Activated T-helper 2 cell treated with anti-CD3 and anti-CD28 coated beads, Interferon-gamma antibody, Interleukin-2, Interleukin-4, amounts not matched to agents 10 μg/mL and 5 μg/mL and 100 μg/mL, durations not matched to agents 14 hours and 24 hours and 36 hours (primary cell): ENCODE measurements at regions not wholly inside any gene's neighbourhood (a gene's known extent, or its start where the extent isn't known, plus 50 kb on each side); places are given as distances from the start of the nearest gene placed in this dataset.
"Not testable (repeated sequence)": the region's sequence is repeated elsewhere in the genome, so short reads cannot be mapped to it uniquely, and the experiment has no call there.

Experiments
- DNase-seq: peaks from one replicate; pipeline ENCODE4 v3.0.0; 2021; ENCODE audit warnings: low spot score
- H3K27ac Mint-ChIP-seq: one replicate; pipeline ENCODE4 v1.8.0; 2021; ENCODE audit warnings: mixed read lengths
- H3K27me3 Mint-ChIP-seq: one replicate; pipeline ENCODE4 v1.8.0; 2021; ENCODE audit warnings: low read depth, mixed read lengths
- H3K36me3 Mint-ChIP-seq: one replicate; pipeline ENCODE4 v1.8.0; 2021; ENCODE audit warnings: low read depth, mixed read lengths
- H3K4me1 Mint-ChIP-seq: one replicate; pipeline ENCODE4 v1.8.0; 2021; ENCODE audit warnings: low read depth, mixed read lengths
- H3K4me3 Mint-ChIP-seq: one replicate; pipeline ENCODE4 v1.8.0; 2021; ENCODE audit warnings: low read depth, mild to moderate bottlenecking, moderate library complexity, mixed read lengths
- H3K9me3 Mint-ChIP-seq: one replicate; pipeline ENCODE4 v1.8.0; 2021; ENCODE audit warnings: mixed read lengths
- intact Hi-C: fragments of 100-400 bp; cut with micrococcal nuclease; formaldehyde crosslinking; loops from one replicate; pipeline ENCODE4 v1.15.1; 2023

DNA sequence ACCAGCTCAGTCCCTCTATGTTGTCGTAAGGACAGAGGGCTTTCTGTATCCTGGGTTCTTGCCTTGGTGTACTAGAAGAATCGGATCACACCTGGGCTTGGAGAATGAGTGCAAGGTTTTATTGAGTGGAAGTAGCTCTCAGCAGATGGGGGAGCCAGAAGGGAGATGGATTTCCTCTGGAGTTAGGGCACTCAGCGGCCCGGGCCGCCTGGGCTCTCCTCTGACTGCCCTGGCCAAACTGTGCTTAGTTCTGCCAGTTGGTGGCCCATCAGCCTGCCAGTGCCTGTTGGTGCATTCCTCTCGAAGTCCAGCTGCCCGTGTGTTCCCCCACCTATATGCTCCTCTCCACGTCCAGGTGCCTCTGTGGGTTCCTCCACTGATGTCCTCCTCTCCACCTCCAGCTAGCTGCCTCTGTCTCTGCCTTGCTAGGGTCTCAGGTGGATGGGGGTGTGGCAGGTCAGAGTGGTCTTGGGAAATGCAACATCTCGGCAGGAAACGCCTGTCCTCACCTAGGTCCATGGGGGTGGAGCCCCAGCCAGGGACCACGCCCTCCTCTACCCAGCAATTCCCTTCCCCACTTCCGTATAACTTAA lies 148.6 kb downstream of the PPP1R3A start:
- Mint-ChIP-seq H3K36me3 (no peaks in the 10 kb centered on the region), H3K27me3 (no peaks in the 10 kb centered on the region), H3K9me3 (no peaks in the 10 kb centered on the region), H3K4me3 (no peak overlapping the region), H3K27ac (no peak overlapping the region), H3K4me1 (no peaks in the 10 kb centered on the region)
- no peak for DNase-seq
- intact Hi-C loops: no loop called here

GRCh38 chr7:113768387-113768786 lies 150.4 kb downstream of the PPP1R3A start:
- Mint-ChIP-seq H3K4me1 (no peaks in the 10 kb centered on the region), H3K36me3 (no peaks in the 10 kb centered on the region), H3K9me3 (no peaks in the 10 kb centered on the region), H3K27me3 (no peaks in the 10 kb centered on the region), H3K27ac (no peak overlapping the region), H3K4me3 (no peak overlapping the region)
- no peak for DNase-seq
- intact Hi-C loops: no loop called here

DNA sequence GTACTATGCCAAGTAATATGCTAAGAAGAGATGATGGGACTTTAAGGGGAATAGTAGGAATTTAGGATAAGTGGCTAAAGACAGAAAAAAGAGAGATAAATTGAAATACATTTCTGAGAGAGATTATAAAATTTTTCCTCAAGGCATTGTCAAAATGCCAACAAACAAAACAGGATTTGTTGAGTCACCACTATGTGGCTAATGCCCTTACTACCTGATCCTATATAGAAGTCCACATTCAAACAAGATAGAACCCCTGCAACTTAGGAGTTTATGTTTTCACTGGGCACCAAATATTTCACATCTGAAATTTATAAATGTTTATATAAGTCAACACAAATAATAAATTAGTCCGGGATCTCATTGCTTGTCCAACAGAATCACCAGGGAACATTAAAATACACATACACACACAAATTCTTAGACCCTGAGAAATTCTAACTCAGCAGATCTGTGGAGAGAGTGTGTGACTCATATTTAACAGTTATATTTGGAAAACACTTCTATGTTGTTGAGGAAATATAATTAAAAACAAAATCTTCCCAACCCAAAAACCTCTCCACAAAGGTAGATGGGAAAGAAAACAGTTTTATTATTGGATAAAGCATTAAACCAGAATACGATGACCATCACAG lies 154.3 kb downstream of the PPP1R3A start:
- no peaks in the 10 kb centered on the region for H3K36me3 Mint-ChIP-seq
- H3K4me3 Mint-ChIP-seq: no peak overlapping the region
- H3K27ac Mint-ChIP-seq: no peak overlapping the region
- no peaks in the 10 kb centered on the region for H3K27me3 Mint-ChIP-seq
- intact Hi-C loops: no loop called here
- no peak for DNase-seq
- no peaks in the 10 kb centered on the region for H3K9me3 Mint-ChIP-seq
- no peaks in the 10 kb centered on the region for H3K4me1 Mint-ChIP-seq

DNA sequence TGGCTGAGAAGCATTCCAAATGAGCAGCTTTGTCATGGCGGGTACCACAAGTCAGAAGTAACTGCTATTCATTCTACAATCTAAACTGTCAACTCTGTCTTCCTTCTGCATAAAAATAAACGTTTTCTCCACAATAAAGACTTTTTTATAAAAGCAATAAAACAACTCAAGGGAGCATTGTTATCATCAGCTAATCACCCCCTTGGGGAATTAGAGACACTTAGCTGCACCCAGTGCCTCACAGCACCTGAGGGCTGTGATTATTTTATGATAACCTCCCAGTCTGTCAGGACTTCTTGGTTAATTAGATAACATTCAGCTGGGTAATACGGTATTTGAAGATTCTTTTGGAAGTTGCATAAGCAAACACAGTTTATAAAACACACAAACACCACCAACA lies 155.6 kb downstream of the PPP1R3A start:
- DNase-seq: no peak
- no peak overlapping the region for H3K27ac Mint-ChIP-seq
- intact Hi-C loops: no loop called here
- H3K4me1 Mint-ChIP-seq: no peaks in the 10 kb centered on the region
- no peaks in the 10 kb centered on the region for H3K36me3 Mint-ChIP-seq
- H3K27me3 Mint-ChIP-seq: no peaks in the 10 kb centered on the region
- no peak overlapping the region for H3K4me3 Mint-ChIP-seq
- no peaks in the 10 kb centered on the region for H3K9me3 Mint-ChIP-seq

GRCh38 chr7:113756250-113756649 lies 162.6 kb downstream of the PPP1R3A start:
- intact Hi-C loops: no loop called here
- no peak overlapping the region for H3K4me3 Mint-ChIP-seq
- H3K4me1 Mint-ChIP-seq: no peaks in the 10 kb centered on the region
- H3K36me3 Mint-ChIP-seq: no peaks in the 10 kb centered on the region
- H3K27ac Mint-ChIP-seq: no peak overlapping the region
- H3K27me3 Mint-ChIP-seq: no peaks in the 10 kb centered on the region
- DNase-seq: no peak
- peaks cover 7% of the 10 kb centered on the region for H3K9me3 Mint-ChIP-seq

DNA sequence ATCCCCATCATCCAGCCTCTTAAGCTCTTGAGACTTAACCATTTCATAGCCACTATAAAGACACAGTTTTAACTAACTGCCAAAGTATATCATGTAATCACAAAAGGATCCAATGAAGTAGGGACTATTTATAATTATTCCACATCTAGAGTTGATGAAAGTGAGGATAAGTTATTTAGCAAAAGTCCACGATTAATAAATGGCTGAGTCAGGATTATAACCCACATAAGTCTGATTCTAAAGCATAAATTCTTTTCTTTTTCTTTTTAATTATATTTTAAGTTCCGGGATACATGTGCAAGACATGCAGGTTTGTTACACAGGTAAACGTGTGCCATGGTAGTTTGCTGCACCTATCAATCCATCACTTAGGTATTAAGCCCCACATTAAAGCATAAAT lies 166.1 kb downstream of the PPP1R3A start:
- Mint-ChIP-seq H3K27ac (no peak overlapping the region), H3K4me1 (no peaks in the 10 kb centered on the region), H3K9me3 (peaks cover 6% of the 10 kb centered on the region), H3K4me3 (no peak overlapping the region), H3K27me3 (no peaks in the 10 kb centered on the region), H3K36me3 (no peaks in the 10 kb centered on the region)
- intact Hi-C loops: no loop called here
- no peak for DNase-seq

DNA sequence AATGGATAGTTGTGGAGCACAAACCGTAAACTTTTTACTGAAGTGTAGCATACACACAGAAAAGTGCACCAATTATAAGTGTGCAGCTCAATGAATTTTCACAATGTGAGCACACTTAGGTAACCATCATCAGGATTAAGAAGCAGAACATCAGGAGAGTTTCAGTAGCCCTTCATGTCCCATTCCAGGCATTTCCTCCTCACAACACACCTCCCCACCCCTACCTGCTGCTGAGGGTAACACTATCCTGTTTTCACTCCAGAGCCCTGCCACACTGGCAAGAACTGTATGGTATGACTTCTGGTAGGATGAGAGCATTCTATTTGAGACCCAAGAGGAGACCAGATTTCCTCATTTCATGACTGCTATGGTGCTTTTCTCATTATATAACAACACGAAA lies 166.5 kb downstream of the PPP1R3A start:
- no peaks in the 10 kb centered on the region for H3K27me3 Mint-ChIP-seq
- no peaks in the 10 kb centered on the region for H3K36me3 Mint-ChIP-seq
- H3K27ac Mint-ChIP-seq: no peak overlapping the region
- intact Hi-C loops: no loop called here
- H3K9me3 Mint-ChIP-seq: peaks cover 2% of the 10 kb centered on the region
- no peak overlapping the region for H3K4me3 Mint-ChIP-seq
- DNase-seq: no peak
- no peaks in the 10 kb centered on the region for H3K4me1 Mint-ChIP-seq

GRCh38 chr7:113751547-113751946 lies 167.3 kb downstream of the PPP1R3A start:
- no peak overlapping the region for H3K27ac Mint-ChIP-seq
- no peaks in the 10 kb centered on the region for H3K9me3 Mint-ChIP-seq
- H3K27me3 Mint-ChIP-seq: no peaks in the 10 kb centered on the region
- DNase-seq: no peak
- intact Hi-C loops: no loop called here
- H3K4me3 Mint-ChIP-seq: no peak overlapping the region
- H3K36me3 Mint-ChIP-seq: no peaks in the 10 kb centered on the region
- no peaks in the 10 kb centered on the region for H3K4me1 Mint-ChIP-seq

DNA sequence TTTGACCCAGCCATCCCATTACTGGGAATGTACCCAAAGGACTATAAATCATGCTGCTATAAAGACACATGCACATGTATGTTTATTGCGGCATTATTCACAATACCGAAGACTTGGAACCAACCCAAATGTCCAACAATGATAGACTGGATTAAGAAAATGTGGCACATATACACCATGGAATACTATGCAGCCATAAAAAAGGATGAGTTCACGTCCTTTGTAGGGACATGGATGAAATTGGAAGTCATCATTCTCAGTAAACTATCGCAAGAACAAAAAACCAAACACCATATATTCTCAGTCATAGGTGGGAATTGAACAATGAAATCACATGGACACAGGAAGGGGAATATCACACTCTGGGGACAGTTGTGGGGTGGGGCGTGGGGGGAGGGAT lies 170.4 kb downstream of the PPP1R3A start:
- H3K9me3 Mint-ChIP-seq, H3K36me3 Mint-ChIP-seq, DNase-seq, H3K27me3 Mint-ChIP-seq, H3K4me3 Mint-ChIP-seq, H3K4me1 Mint-ChIP-seq, intact Hi-C loops, H3K27ac Mint-ChIP-seq: not testable (repeated sequence)

DNA sequence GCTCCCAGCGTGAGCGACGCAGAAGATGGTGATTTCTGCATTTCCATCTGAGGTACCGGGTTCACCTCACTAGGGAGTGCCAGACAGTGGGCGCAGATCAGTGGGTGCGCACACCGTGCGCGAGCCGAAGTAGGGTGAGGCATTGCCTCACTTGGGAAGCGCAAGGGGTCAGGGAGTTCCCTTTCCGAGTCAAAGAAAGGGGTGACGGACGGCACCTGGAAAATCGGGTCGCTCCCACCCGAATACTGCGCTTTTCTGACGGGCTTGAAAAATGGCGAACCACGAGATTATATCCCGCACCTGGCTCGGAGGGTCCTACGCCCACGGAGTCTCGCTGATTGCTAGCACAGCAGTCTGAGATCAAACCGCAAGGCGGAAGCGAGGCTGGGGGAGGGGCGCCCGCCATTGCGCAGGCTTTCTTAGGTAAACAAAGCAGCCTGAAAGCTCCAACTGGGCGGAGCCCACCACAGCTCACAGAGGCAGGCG lies 175.8 kb downstream of the PPP1R3A start:
- H3K27ac Mint-ChIP-seq, intact Hi-C loops, H3K36me3 Mint-ChIP-seq, H3K27me3 Mint-ChIP-seq, H3K4me1 Mint-ChIP-seq, H3K4me3 Mint-ChIP-seq, DNase-seq, H3K9me3 Mint-ChIP-seq: not testable (repeated sequence)

GRCh38 chr7:113742377-113742776 lies 176.4 kb downstream of the PPP1R3A start:
- no peak overlapping the region for H3K27ac Mint-ChIP-seq
- H3K36me3 Mint-ChIP-seq: no peaks in the 10 kb centered on the region
- H3K9me3 Mint-ChIP-seq: peaks cover 9% of the 10 kb centered on the region
- H3K27me3 Mint-ChIP-seq: no peaks in the 10 kb centered on the region
- intact Hi-C loops: no loop called here
- no peaks in the 10 kb centered on the region for H3K4me1 Mint-ChIP-seq
- no peak overlapping the region for H3K4me3 Mint-ChIP-seq
- no peak for DNase-seq

- H3K27ac Mint-ChIP-seq: no peak overlapping the region
- H3K36me3 Mint-ChIP-seq: no peaks in the 10 kb centered on the region
- intact Hi-C loops: no loop called here
- no peaks in the 10 kb centered on the region for H3K27me3 Mint-ChIP-seq
- H3K4me3 Mint-ChIP-seq: no peak overlapping the region
- no peak for DNase-seq
- H3K9me3 Mint-ChIP-seq: no peaks in the 10 kb centered on the region
- no peaks in the 10 kb centered on the region for H3K4me1 Mint-ChIP-seq
Measured at GRCh38 chr7:113731571-113731970, 187.2 kb downstream of the PPP1R3A start.

- Mint-ChIP-seq H3K4me1 (no peaks in the 10 kb centered on the region), H3K27ac (no peak overlapping the region), H3K36me3 (no peaks in the 10 kb centered on the region), H3K9me3 (no peaks in the 10 kb centered on the region), H3K27me3 (no peaks in the 10 kb centered on the region), H3K4me3 (no peak overlapping the region)
- DNase-seq: no peak
- intact Hi-C loops: no loop called here
Measured at GRCh38 chr7:113730309-113730955, 188.4 kb downstream of the PPP1R3A start.
